ENCODE measurements at regions not wholly inside any gene's neighbourhood (a gene's known extent, or its start where the extent isn't known, plus 50 kb on each side); places are given as distances from the start of the nearest gene placed in this dataset.

GRCh38 chr12:108414021-108414420, 74.9 kb upstream of the CMKLR1 start:
- TF ChIP-seq CTCF (IDR thresholded peaks at IDR 0.05; ENCODE audit: insufficient read depth, low read length): no peak
- no peak for TF ChIP-seq GABPA (IDR thresholded peaks at IDR 0.05; ENCODE audit: low read depth)
- TF ChIP-seq POLR2AphosphoS5 (IDR thresholded peaks at IDR 0.05; ENCODE audit: low read depth): no peak

Measured in HL-60 (cell line).